AG09319 (cell line): ENCODE measurements at regions not wholly inside any gene's neighbourhood (a gene's known extent, or its start where the extent isn't known, plus 50 kb on each side); places are given as distances from the start of the nearest gene placed in this dataset.

ENCODE experiments used
- DNase-seq: peaks from one replicate; pipeline ENCODE4 v3.0.0-alpha.2; 2010; ENCODE audit warnings: low read depth; ENCODE audit errors: extremely low read depth
- CTCF ChIP-seq: IDR thresholded peaks from 2 replicates; pipeline ENCODE4 v1.5.1; 2011; ENCODE audit warnings: low read depth, mild to moderate bottlenecking, inconsistent platforms, low read length, moderate library complexity

DNA sequence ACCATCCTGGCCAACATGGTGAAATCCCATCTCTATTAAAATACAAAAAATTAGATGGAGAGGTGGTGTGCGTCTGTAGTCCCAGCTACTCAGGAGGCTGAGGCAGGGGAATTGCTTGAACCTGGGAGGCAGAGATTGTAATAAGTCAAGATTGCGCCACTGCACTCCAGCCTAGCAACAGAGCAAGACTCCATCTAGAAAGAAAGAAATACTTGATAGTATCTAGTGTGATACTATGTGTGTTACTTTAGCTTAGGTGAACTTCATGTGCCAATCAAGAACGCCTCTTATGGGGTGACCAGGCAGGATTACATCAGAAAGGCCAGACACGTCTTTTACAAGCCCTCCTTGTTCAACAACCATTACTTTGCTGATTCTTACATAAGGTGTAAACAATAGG lies 107.1 kb downstream of the TMEM170B start:
- no peak for TF ChIP-seq CTCF
- DNase-seq = no peak

DNA sequence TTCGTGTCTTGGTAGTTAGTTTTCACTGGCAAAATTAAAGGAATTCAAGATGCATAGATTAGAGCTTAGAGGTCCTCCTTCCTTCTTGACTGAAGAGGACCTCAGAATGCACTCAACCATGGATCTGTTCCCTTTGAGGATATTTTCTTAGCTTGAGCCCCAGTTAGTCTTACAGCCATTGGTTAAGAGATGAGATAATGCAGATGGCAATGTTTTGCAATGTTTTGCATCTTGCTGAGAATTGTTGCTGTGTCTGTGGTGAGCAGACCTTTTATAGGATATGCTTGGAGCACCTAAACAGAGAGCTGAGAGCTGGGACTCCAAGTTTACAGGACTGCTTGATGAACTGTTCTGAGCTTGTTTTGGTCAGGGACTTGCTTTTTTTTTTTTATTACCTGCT lies 107.5 kb downstream of the TMEM170B start:
- TF ChIP-seq CTCF = no peak
- DNase-seq = no peak

DNA sequence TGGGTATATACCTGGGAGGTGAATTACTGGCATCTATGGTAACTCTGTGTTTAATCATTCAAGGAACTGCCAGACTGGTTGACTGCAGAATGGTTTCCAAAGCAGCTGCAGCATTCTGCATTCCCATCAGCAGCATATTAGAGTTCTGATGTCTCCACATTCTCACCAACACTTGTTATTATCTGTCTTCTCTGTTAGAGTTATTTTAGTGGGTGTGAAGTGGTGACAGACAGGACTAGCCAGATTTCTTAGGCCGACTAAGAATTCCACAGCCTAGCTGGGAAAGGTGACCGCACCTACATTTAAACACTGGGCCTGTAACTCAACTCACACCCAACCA lies 110.9 kb downstream of the TMEM170B start:
- no peak for TF ChIP-seq CTCF
- no peak for DNase-seq

DNA sequence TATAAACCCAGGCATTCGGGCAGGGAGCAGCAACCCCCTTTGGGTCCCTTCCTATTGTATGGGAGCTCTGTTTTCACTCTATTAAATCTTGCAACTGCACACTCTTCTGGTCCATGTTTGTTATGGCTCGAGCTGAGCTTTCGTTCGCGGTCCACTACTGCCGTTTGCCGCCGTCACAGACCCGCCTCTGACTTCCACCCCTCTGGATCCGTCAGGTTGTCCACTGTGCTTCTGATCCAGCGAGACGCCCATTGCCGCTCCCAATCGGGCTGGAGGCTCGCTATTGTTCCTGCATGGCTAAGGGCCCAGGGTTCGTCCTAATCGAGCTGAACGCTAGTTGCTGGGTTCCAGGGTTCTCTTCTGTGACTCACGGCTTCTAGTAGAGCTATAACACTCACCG lies 111.3 kb downstream of the TMEM170B start:
- TF ChIP-seq CTCF = no peak

GRCh38 chr6:11650025-11650696 lies 112.6 kb downstream of the TMEM170B start:
- TF ChIP-seq CTCF = no peak

More for the DNA sequence above, 111.3 kb downstream of the TMEM170B start:
- no peak for DNase-seq

GRCh38 chr6:11650711-11651110 lies 113.2 kb downstream of the TMEM170B start:
- DNase-seq = no peak

More at GRCh38 chr6:11650025-11650696, 112.6 kb downstream of the TMEM170B start:
- no peak for DNase-seq

More at GRCh38 chr6:11650711-11651110, 113.2 kb downstream of the TMEM170B start:
- no peak for TF ChIP-seq CTCF
